ENCODE measurements at regions not wholly inside any gene's neighbourhood (a gene's known extent, or its start where the extent isn't known, plus 50 kb on each side); places are given as distances from the start of the nearest gene placed in this dataset.

GRCh38 chr14:53520078-53520928, 367.2 kb upstream of the DDHD1 start:
- TF ChIP-seq, protein P1, sequence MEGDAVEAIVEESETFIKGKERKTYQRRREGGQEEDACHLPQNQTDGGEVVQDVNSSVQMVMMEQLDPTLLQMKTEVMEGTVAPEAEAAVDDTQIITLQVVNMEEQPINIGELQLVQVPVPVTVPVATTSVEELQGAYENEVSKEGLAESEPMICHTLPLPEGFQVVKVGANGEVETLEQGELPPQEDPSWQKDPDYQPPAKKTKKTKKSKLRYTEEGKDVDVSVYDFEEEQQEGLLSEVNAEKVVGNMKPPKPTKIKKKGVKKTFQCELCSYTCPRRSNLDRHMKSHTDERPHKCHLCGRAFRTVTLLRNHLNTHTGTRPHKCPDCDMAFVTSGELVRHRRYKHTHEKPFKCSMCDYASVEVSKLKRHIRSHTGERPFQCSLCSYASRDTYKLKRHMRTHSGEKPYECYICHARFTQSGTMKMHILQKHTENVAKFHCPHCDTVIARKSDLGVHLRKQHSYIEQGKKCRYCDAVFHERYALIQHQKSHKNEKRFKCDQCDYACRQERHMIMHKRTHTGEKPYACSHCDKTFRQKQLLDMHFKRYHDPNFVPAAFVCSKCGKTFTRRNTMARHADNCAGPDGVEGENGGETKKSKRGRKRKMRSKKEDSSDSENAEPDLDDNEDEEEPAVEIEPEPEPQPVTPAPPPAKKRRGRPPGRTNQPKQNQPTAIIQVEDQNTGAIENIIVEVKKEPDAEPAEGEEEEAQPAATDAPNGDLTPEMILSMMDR (conservative IDR thresholded peaks at IDR 0.05; ENCODE audit: low read depth, low read length), result no peak
- no peak for TF ChIP-seq EZH2 (IDR thresholded peaks at IDR 0.05; ENCODE audit: low read length, unreplicated experiment)
- TF ChIP-seq EZH2phosphoT487 (IDR thresholded peaks at IDR 0.05; ENCODE audit: borderline replicate concordance, low read length), result no peak

All from PC-3 (cell line).